Fibroblast of lung (primary cell): ENCODE measurements at regions not wholly inside any gene's neighbourhood (a gene's known extent, or its start where the extent isn't known, plus 50 kb on each side); places are given as distances from the start of the nearest gene placed in this dataset.

Experiments used
- DNase-seq, 2 donors: peaks; one replicate each; pipeline versions ENCODE4 v3.0.0 to v3.0.0-alpha.2; 2010; ENCODE audit warnings: low read depth in 2 of 2
- H2AFZ ChIP-seq: 2 replicates; pipeline ENCODE4 v1.5.1; 2012; ENCODE audit warnings: low read length, control low read depth, inconsistent platforms
- H3K27ac ChIP-seq: 2 replicates; pipeline ENCODE4 v1.5.1; 2011; ENCODE audit warnings: low read length, control low read depth; ENCODE audit not compliant: insufficient read depth
- H3K27me3 ChIP-seq: 2 replicates; pipeline ENCODE4 v1.5.1; 2011; ENCODE audit warnings: mild to moderate bottlenecking, low read length; ENCODE audit not compliant: control insufficient read depth, insufficient read depth
- H3K36me3 ChIP-seq: 2 replicates; pipeline ENCODE4 v1.5.1; 2011; ENCODE audit warnings: low read length; ENCODE audit not compliant: control insufficient read depth, insufficient read depth
- H3K4me1 ChIP-seq: 2 replicates; pipeline ENCODE4 v1.5.1; 2011; ENCODE audit warnings: low read length; ENCODE audit not compliant: control insufficient read depth, insufficient read depth; ENCODE audit errors: extremely low read depth
- H3K4me2 ChIP-seq: 2 replicates; pipeline ENCODE4 v1.5.1; 2011; ENCODE audit warnings: low read length, control low read depth; ENCODE audit not compliant: insufficient read depth; ENCODE audit errors: extremely low read depth
- H3K4me3 ChIP-seq, 4 experiments: fragments of 200-600 bp in 1 of 4; sonication (generic) in 1 of 4; replicated peaks in 1 of 4; 2 replicates each; pipeline ENCODE4 v1.5.1; 2011 to 2016; ENCODE audit warnings: low read length in 4 of 4, low read depth in 3 of 4, mild to moderate bottlenecking in 3 of 4, control low read depth in 2 of 4, inconsistent platforms in 1 of 4, mixed read lengths in 1 of 4; ENCODE audit not compliant: insufficient read depth in 1 of 4; ENCODE audit errors: control extremely low read depth in 1 of 4
- H3K79me2 ChIP-seq: 2 replicates; pipeline ENCODE4 v1.5.1; 2012; ENCODE audit warnings: mild to moderate bottlenecking, low read length, inconsistent platforms; ENCODE audit not compliant: control insufficient read depth, insufficient read depth
- H3K9ac ChIP-seq: 2 replicates; pipeline ENCODE4 v1.5.1; 2011; ENCODE audit warnings: mild to moderate bottlenecking, low read length, control low read depth; ENCODE audit not compliant: insufficient read depth
- H3K9me3 ChIP-seq: 2 replicates; pipeline ENCODE4 v1.5.1; 2012; ENCODE audit warnings: low read depth, low read length; ENCODE audit not compliant: control insufficient read depth, insufficient read depth
- H4K20me1 ChIP-seq: 2 replicates; pipeline ENCODE4 v1.5.1; 2011; ENCODE audit warnings: low read length; ENCODE audit not compliant: control insufficient read depth, insufficient read depth; ENCODE audit errors: extremely low read depth
- CTCF ChIP-seq, 2 donors: IDR thresholded peaks in 1 of 2; conservative IDR thresholded peaks in 1 of 2; 1 replicate in 1 of 2; 2 replicates in 1 of 2; pipeline ENCODE4 v1.5.1; 2011 to 2012; ENCODE audit warnings: low read length in 2 of 2, control low read depth in 1 of 2, inconsistent platforms in 1 of 2, low read depth in 1 of 2, mild to moderate bottlenecking in 1 of 2
- EZH2 ChIP-seq: IDR thresholded peaks from 2 replicates; pipeline ENCODE4 v1.5.1; 2012; ENCODE audit warnings: low read length, control low read depth, mild to moderate bottlenecking; ENCODE audit errors: missing control alignments

GRCh38 chr11:92026664-92027063 is 198.0 kb upstream of the FAT3 start:
- Histone ChIP-seq H3K4me1 (no peaks in the 10 kb centered on the region), H3K27me3 (no peaks in the 10 kb centered on the region), H3K79me2 (no peaks in the 10 kb centered on the region), H3K4me3 (no peak overlapping the region), H3K9ac (no peak overlapping the region), H3K9me3 (no peaks in the 10 kb centered on the region), H3K36me3 (no peaks in the 10 kb centered on the region), H4K20me1 (no peaks in the 10 kb centered on the region), H3K4me2 (no peak overlapping the region), H2AFZ (no peak overlapping the region), H3K27ac (no peak overlapping the region)
- no peak for DNase-seq
- TF ChIP-seq EZH2 (no peak), CTCF (conservative IDR thresholded peaks at IDR 0.05 in 1 of 2, IDR thresholded peaks at IDR 0.05 in 1 of 2; ENCODE audit: low read depth in 1 of 2, low read length in 2 of 2) (no peak)

- no peaks in the 10 kb centered on the region for H3K27me3 ChIP-seq
- no peak overlapping the region for H3K27ac ChIP-seq
- H4K20me1 ChIP-seq = no peaks in the 10 kb centered on the region
- TF ChIP-seq EZH2 = no peak
- no peak for TF ChIP-seq CTCF (conservative IDR thresholded peaks at IDR 0.05 in 1 of 2, IDR thresholded peaks at IDR 0.05 in 1 of 2; ENCODE audit: low read depth in 1 of 2, low read length in 2 of 2)
- no peaks in the 10 kb centered on the region for H3K4me1 ChIP-seq
- no peaks in the 10 kb centered on the region for H3K79me2 ChIP-seq
- H3K4me3 ChIP-seq = no peak overlapping the region
- DNase-seq = no peak
- H3K9me3 ChIP-seq = no peaks in the 10 kb centered on the region
- H3K4me2 ChIP-seq = no peak overlapping the region
- H3K36me3 ChIP-seq = no peaks in the 10 kb centered on the region
- H2AFZ ChIP-seq = no peak overlapping the region
- H3K9ac ChIP-seq = no peak overlapping the region
Measured at GRCh38 chr11:92024788-92025187, 199.8 kb upstream of the FAT3 start.

GRCh38 chr11:92022499-92022898 is 202.1 kb upstream of the FAT3 start:
- Histone ChIP-seq H3K27ac (no peak overlapping the region), H4K20me1 (no peaks in the 10 kb centered on the region), H3K9me3 (no peaks in the 10 kb centered on the region), H3K4me1 (no peaks in the 10 kb centered on the region), H3K27me3 (no peaks in the 10 kb centered on the region), H3K36me3 (no peaks in the 10 kb centered on the region), H3K4me3 (no peak overlapping the region), H3K4me2 (no peak overlapping the region), H3K79me2 (no peaks in the 10 kb centered on the region), H2AFZ (no peak overlapping the region), H3K9ac (no peak overlapping the region)
- DNase-seq = no peak
- TF ChIP-seq CTCF (conservative IDR thresholded peaks at IDR 0.05 in 1 of 2, IDR thresholded peaks at IDR 0.05 in 1 of 2; ENCODE audit: low read depth in 1 of 2, low read length in 2 of 2) (no peak), EZH2 (no peak)
